ENCODE measurements at regions not wholly inside any gene's neighbourhood (a gene's known extent, or its start where the extent isn't known, plus 50 kb on each side); places are given as distances from the start of the nearest gene placed in this dataset.

DNA sequence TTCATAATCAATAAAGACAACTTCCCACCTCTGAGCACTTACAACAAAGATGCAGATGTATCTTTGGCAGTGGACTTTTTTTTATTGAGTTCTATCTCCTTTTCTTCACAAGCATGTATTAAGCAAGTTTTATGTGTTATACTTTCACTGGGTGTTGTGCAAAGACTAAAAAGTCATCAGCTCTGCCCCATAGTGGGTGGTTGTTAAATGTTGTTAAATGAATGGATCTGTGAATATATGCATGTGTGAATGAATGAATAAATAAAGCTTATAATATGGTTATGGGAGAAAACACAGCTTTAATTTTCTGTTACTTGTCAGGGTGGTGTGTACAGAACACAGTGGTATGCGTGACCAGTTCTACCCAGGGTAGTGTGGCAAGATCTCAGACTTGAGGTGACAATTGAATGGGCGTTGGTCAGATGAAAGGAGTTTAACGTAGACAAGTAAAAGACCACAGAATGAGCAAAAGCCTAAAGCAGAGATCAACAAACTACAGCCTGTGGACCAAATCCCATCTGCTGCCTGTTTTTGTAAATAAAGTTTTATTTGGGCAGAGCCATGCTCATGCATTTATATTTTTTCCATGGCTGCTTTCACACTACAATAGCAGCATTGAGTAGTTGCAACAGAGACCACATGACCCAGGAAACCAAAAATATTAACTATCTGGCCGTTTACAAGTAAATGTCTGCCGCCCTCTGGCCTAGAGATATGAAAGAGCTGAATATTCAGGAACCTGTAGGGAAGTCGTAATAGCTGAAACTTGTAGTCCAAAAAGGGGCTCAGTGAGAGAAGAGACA lies 207.4 kb upstream of the EEA1 start:
- DNase-seq, result no peak
- Mint-ChIP-seq H3K27me3 (ENCODE audit: insufficient read depth) (no peaks in the 10 kb centered on the region; the same call in 1 of the 2 replicates), H3K27ac (no peak overlapping the region), H3K36me3 (ENCODE audit: low read depth) (no peaks in the 10 kb centered on the region), H3K9me3 (no peaks in the 10 kb centered on the region), H3K4me3 (no peak overlapping the region), H3K4me1 (ENCODE audit: low read depth) (peaks cover 55% of the 10 kb centered on the region)
- TF ChIP-seq, protein P1, sequence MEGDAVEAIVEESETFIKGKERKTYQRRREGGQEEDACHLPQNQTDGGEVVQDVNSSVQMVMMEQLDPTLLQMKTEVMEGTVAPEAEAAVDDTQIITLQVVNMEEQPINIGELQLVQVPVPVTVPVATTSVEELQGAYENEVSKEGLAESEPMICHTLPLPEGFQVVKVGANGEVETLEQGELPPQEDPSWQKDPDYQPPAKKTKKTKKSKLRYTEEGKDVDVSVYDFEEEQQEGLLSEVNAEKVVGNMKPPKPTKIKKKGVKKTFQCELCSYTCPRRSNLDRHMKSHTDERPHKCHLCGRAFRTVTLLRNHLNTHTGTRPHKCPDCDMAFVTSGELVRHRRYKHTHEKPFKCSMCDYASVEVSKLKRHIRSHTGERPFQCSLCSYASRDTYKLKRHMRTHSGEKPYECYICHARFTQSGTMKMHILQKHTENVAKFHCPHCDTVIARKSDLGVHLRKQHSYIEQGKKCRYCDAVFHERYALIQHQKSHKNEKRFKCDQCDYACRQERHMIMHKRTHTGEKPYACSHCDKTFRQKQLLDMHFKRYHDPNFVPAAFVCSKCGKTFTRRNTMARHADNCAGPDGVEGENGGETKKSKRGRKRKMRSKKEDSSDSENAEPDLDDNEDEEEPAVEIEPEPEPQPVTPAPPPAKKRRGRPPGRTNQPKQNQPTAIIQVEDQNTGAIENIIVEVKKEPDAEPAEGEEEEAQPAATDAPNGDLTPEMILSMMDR (IDR thresholded peaks at IDR 0.05), result no peak

DNA sequence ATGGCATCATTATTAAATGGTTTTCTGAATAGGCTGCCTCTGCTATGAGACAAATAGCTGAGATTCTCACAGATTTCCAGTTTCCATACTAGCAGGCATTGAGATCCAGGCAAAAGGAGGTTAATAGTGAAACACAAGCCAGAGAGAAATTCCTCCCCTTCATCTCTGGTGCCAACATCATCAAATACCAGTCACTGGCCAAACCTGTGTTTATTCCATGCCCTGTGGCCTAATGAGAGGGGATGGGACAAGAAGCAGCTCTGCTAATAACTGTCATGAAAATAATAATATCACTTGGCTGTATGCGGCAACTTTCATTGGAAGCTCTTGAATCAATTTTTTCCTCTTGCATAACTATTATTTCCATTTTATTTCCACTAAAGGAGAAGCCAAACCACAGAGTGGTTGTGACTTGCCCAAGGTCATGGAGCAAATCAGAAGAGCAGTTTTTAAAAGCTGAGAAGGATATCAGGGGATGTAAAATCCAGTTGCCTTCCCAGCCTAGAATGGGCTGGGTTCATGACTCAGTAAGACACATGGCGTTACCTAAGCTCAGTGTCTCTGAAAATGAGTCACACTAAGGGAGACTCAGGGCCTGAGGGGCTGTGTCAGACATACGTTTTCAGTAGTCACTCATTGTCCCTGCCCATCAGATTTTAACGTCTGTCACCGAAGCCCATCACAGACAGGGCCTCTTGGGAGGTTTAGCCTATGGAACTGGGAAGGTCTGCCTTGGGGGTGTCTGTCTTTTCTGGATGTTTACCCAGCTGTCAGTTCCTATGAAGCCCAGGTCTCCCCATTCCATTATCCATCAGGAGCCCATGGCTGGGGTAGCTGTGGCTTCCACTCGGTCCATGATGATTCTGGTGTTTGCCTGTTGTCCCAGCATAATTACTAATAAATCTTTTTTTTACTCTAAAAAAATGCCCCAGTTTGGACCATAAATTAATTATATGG lies 208.8 kb upstream of the EEA1 start:
- Mint-ChIP-seq H3K4me1 (ENCODE audit: low read depth) (peaks cover 55% of the 10 kb centered on the region), H3K27me3 (ENCODE audit: insufficient read depth) (no peaks in the 10 kb centered on the region; the same call in 1 of the 2 replicates), H3K36me3 (ENCODE audit: low read depth) (peaks cover 5% of the 10 kb centered on the region), H3K9me3 (no peaks in the 10 kb centered on the region), H3K4me3 (peak overlapping the region; percentile 13; the same call in 1 of the 2 replicates), H3K27ac (peak overlapping the region; percentile 74)
- peak; percentile 88 for DNase-seq
- TF ChIP-seq, protein P1 (IDR thresholded peaks at IDR 0.05), result no peak

DNA sequence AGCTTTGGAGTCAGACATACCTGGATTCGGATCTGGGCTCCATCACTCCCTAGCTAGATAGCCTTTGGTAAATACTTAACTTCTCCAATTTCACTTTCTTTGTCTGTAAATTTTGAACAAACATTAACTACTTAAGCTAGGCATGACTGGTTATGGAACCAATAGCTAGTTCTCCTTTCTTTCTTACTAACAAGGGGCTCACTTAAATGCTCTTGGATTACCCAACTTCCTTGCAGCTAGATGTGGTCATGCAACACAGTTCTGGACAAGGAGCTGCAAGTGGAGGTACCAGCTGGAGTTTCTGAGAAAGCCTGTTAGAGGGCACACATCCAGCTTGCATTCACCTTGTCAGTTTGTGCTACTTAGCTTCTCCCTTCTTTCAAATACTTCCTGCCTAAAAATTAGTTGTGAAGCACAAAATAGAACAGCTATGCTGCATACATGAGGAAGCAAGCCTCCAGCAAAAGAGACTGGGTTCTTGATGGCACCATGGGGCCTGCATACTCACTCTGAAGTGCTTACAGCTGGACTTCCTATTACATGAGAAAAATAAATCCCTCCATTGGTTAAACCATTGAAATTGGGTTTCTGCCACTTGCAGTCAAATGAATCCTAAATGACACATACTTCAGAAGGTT lies 210.1 kb upstream of the EEA1 start:
- no peak for DNase-seq
- no peaks in the 10 kb centered on the region for H3K9me3 Mint-ChIP-seq
- peaks cover 60% of the 10 kb centered on the region for H3K4me1 Mint-ChIP-seq (ENCODE audit: low read depth)
- H3K27ac Mint-ChIP-seq, result no peak overlapping the region
- H3K27me3 Mint-ChIP-seq (ENCODE audit: insufficient read depth), result no peaks in the 10 kb centered on the region; the same call in 1 of the 2 replicates
- H3K4me3 Mint-ChIP-seq, result no peak overlapping the region
- TF ChIP-seq, protein P1 (IDR thresholded peaks at IDR 0.05), result no peak
- peaks cover 5% of the 10 kb centered on the region for H3K36me3 Mint-ChIP-seq (ENCODE audit: low read depth)

DNA sequence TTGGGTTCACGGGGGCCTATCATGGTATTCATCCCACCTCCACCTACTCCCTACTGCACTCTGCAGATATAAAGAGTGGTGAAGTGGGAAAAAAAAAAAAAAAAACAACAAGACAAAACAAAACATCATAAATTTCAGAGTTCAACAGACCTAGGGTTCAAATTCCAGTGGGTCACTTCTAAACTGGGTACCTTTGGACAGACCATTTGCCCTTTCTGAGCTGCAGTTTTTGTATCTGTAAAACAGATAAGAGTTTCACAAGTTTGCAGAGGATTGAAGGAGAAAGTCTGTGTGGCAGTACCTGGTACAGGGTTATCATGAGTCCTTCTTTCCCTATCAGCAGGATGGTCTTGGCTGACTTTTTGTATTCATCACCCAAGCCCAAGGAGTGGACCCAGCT lies 211.2 kb upstream of the EEA1 start:
- no peaks in the 10 kb centered on the region; the same call in 1 of the 2 replicates for H3K27me3 Mint-ChIP-seq (ENCODE audit: insufficient read depth)
- TF ChIP-seq, protein P1 (IDR thresholded peaks at IDR 0.05), result no peak
- peaks cover 61% of the 10 kb centered on the region for H3K4me1 Mint-ChIP-seq (ENCODE audit: low read depth)
- H3K27ac Mint-ChIP-seq, result no peak overlapping the region
- no peak for DNase-seq
- H3K4me3 Mint-ChIP-seq, result no peak overlapping the region
- no peaks in the 10 kb centered on the region for H3K9me3 Mint-ChIP-seq
- peaks cover 5% of the 10 kb centered on the region for H3K36me3 Mint-ChIP-seq (ENCODE audit: low read depth)

DNA sequence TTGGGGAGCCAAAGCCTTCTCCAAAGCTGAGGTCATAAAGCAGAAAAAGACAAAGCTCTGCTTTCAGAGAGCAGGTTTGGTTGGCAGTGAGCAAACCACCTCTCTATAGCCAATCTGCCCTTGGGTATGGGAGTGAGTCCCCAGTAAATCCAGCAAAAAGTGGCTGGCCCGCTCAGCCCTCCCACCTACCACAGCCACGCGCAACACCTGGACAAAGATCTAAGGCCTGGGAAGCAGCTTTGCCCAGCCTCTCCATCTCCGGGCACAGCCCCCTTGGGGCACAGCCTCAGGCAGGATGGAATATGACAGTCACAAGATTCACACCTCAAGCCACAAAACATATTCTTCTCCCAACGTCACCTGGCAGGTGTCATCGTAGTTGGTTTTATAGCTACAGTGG lies 211.7 kb upstream of the EEA1 start:
- no peak overlapping the region for H3K27ac Mint-ChIP-seq
- TF ChIP-seq, protein P1 (IDR thresholded peaks at IDR 0.05), result no peak
- H3K36me3 Mint-ChIP-seq (ENCODE audit: low read depth), result peaks cover 5% of the 10 kb centered on the region
- no peaks in the 10 kb centered on the region; the same call in 1 of the 2 replicates for H3K27me3 Mint-ChIP-seq (ENCODE audit: insufficient read depth)
- H3K4me3 Mint-ChIP-seq, result no peak overlapping the region
- no peaks in the 10 kb centered on the region for H3K9me3 Mint-ChIP-seq
- DNase-seq, result no peak
- peaks cover 58% of the 10 kb centered on the region for H3K4me1 Mint-ChIP-seq (ENCODE audit: low read depth)
